ENCODE measurements at regions not wholly inside any gene's neighbourhood (a gene's known extent, or its start where the extent isn't known, plus 50 kb on each side); places are given as distances from the start of the nearest gene placed in this dataset.
"Not testable (repeated sequence)": the region's sequence is repeated elsewhere in the genome, so short reads cannot be mapped to it uniquely, and the experiment has no call there.

- not testable (repeated sequence) for H3K27ac ChIP-seq (ENCODE audit: insufficient read depth, low read length, poor library complexity, severe bottlenecking); H3K27ac Mint-ChIP-seq; H3K36me3 Mint-ChIP-seq; H3K27me3 Mint-ChIP-seq; H3K4me3 ChIP-seq (ENCODE audit: low read depth, low read length); H3K4me1 ChIP-seq (ENCODE audit: control insufficient read depth, insufficient read depth, low read length, poor library complexity, severe bottlenecking); H3K9me3 ChIP-seq (ENCODE audit: control insufficient read depth in 2 of 2, low read length in 2 of 2); H3K36me3 ChIP-seq (ENCODE audit: control insufficient read depth, insufficient read depth, low read length); H3K9me3 Mint-ChIP-seq; DNase-seq; ATAC-seq (ENCODE audit: low read depth in 2 of 2); H3K27me3 ChIP-seq (ENCODE audit: control insufficient read depth, insufficient read depth, low read length); H3K4me3 Mint-ChIP-seq
- peaks cover 0 to 16% (median 3%) of the 10 kb centered on the region in 4 donors for H3K4me1 Mint-ChIP-seq
These were observed 78.3 kb upstream of the EED start for GRCh38 chr11:86166287-86166686.

- H3K36me3 ChIP-seq (ENCODE audit: control insufficient read depth, insufficient read depth, low read length), result no peaks in the 10 kb centered on the region
- H3K4me3 ChIP-seq (ENCODE audit: low read depth, low read length), result no peak overlapping the region
- Mint-ChIP-seq H3K27me3 (peaks cover 5% of the 10 kb centered on the region), H3K4me1 (peaks cover 5 to 18% (median 11%) of the 10 kb centered on the region in 4 donors), H3K9me3 (no peaks in the 10 kb centered on the region), H3K4me3 (no peak overlapping the region), H3K27ac (peak overlapping the region in 1 of 3 donors; percentile 20), H3K36me3 (no peaks in the 10 kb centered on the region)
- H3K27me3 ChIP-seq (ENCODE audit: control insufficient read depth, insufficient read depth, low read length), result no peaks in the 10 kb centered on the region
- H3K4me1 ChIP-seq (ENCODE audit: control insufficient read depth, insufficient read depth, low read length, poor library complexity, severe bottlenecking), result peaks cover 10% of the 10 kb centered on the region
- no peak for ATAC-seq (ENCODE audit: low read depth in 2 of 2)
- H3K27ac ChIP-seq (ENCODE audit: insufficient read depth, low read length, poor library complexity, severe bottlenecking), result no peak overlapping the region
- peaks cover 0 to 2% of the 10 kb centered on the region in 2 experiments for H3K9me3 ChIP-seq (ENCODE audit: control insufficient read depth in 2 of 2, low read length in 2 of 2)
- DNase-seq, result no peak
These were observed 80.4 kb upstream of the EED start for GRCh38 chr11:86164106-86164505.

DNA sequence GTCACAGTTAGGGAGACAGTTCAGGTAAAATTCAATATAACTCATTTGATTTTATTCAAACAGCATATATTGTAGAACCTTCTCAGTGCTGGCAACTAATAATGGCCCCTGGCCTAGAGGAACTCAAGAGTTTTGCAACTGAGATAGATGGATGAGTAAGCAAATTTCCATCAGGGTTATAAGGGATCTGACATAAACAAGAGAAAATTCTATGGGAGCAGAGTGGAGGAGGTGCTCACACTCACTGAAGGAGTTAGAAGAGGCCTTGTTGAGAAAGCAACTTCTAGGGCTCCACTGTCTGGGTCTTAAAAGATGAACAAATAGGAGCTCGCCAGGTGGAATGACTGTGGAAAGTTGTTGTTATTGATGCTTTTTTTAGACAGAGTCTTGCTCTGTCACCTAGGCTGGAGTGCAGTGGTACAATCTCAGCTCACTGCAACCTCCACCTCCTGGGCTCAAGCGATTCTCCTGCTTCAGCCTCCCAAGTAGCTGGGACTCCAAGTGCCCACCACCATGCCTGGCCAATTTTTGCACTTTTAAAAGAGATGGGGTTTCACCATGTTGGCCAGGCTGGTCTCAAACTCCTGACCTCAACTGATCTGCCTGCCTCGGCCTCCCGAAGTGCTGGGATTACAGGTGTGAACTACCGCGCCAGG lies 81.2 kb upstream of the EED start:
- H3K36me3 Mint-ChIP-seq; H3K36me3 ChIP-seq (ENCODE audit: control insufficient read depth, insufficient read depth, low read length); H3K9me3 ChIP-seq (ENCODE audit: control insufficient read depth in 2 of 2, low read length in 2 of 2); H3K9me3 Mint-ChIP-seq; DNase-seq; H3K27me3 Mint-ChIP-seq; ATAC-seq (ENCODE audit: low read depth in 2 of 2); H3K4me3 Mint-ChIP-seq; H3K4me1 ChIP-seq (ENCODE audit: control insufficient read depth, insufficient read depth, low read length, poor library complexity, severe bottlenecking); H3K27me3 ChIP-seq (ENCODE audit: control insufficient read depth, insufficient read depth, low read length); H3K27ac ChIP-seq (ENCODE audit: insufficient read depth, low read length, poor library complexity, severe bottlenecking); H3K4me3 ChIP-seq (ENCODE audit: low read depth, low read length): not testable (repeated sequence)
- H3K4me1 Mint-ChIP-seq, result peaks cover 5 to 25% (median 16%) of the 10 kb centered on the region in 4 donors
- peak overlapping the region in 1 of 3 donors; percentile 20 for H3K27ac Mint-ChIP-seq

- H3K9me3 Mint-ChIP-seq, result peaks cover 0 to 2% (median 0%) of the 10 kb centered on the region in 7 donors
- peaks cover 10% of the 10 kb centered on the region for H3K4me1 ChIP-seq (ENCODE audit: control insufficient read depth, insufficient read depth, low read length, poor library complexity, severe bottlenecking)
- ATAC-seq (ENCODE audit: low read depth in 2 of 2) (no peak), DNase-seq (no peak)
- H3K4me3 ChIP-seq (ENCODE audit: low read depth, low read length), result no peak overlapping the region
- H3K27ac Mint-ChIP-seq, result no peak overlapping the region
- no peak overlapping the region for H3K4me3 Mint-ChIP-seq
- peaks cover 0 to 2% of the 10 kb centered on the region in 2 experiments for H3K9me3 ChIP-seq (ENCODE audit: control insufficient read depth in 2 of 2, low read length in 2 of 2)
- H3K36me3 ChIP-seq (ENCODE audit: control insufficient read depth, insufficient read depth, low read length), result no peaks in the 10 kb centered on the region
- no peaks in the 10 kb centered on the region for H3K27me3 ChIP-seq (ENCODE audit: control insufficient read depth, insufficient read depth, low read length)
- H3K27ac ChIP-seq (ENCODE audit: insufficient read depth, low read length, poor library complexity, severe bottlenecking), result no peak overlapping the region
- peaks cover 5 to 30% (median 20%) of the 10 kb centered on the region in 4 donors for H3K4me1 Mint-ChIP-seq
- H3K36me3 Mint-ChIP-seq, result no peaks in the 10 kb centered on the region
- H3K27me3 Mint-ChIP-seq, result peaks cover 5% of the 10 kb centered on the region
These were observed 82.3 kb upstream of the EED start for GRCh38 chr11:86162239-86162638.

- Mint-ChIP-seq H3K4me1 (peaks cover 5 to 30% (median 20%) of the 10 kb centered on the region in 4 donors), H3K27ac (peak overlapping the region in 1 of 3 donors; percentile 39), H3K4me3 (no peak overlapping the region), H3K36me3 (no peaks in the 10 kb centered on the region), H3K9me3 (peaks cover 0 to 2% (median 0%) of the 10 kb centered on the region in 7 donors), H3K27me3 (peaks cover 5% of the 10 kb centered on the region)
- H3K9me3 ChIP-seq (ENCODE audit: control insufficient read depth in 2 of 2, low read length in 2 of 2), result peaks cover 0 to 2% of the 10 kb centered on the region in 2 experiments
- DNase-seq, result no peak
- peaks cover 10% of the 10 kb centered on the region for H3K4me1 ChIP-seq (ENCODE audit: control insufficient read depth, insufficient read depth, low read length, poor library complexity, severe bottlenecking)
- H3K27ac ChIP-seq (ENCODE audit: insufficient read depth, low read length, poor library complexity, severe bottlenecking), result no peak overlapping the region
- H3K27me3 ChIP-seq (ENCODE audit: control insufficient read depth, insufficient read depth, low read length), result no peaks in the 10 kb centered on the region
- no peak for ATAC-seq (ENCODE audit: low read depth in 2 of 2)
- no peak overlapping the region for H3K4me3 ChIP-seq (ENCODE audit: low read depth, low read length)
- H3K36me3 ChIP-seq (ENCODE audit: control insufficient read depth, insufficient read depth, low read length), result no peaks in the 10 kb centered on the region
These were observed 82.7 kb upstream of the EED start for GRCh38 chr11:86161837-86162236.

DNA sequence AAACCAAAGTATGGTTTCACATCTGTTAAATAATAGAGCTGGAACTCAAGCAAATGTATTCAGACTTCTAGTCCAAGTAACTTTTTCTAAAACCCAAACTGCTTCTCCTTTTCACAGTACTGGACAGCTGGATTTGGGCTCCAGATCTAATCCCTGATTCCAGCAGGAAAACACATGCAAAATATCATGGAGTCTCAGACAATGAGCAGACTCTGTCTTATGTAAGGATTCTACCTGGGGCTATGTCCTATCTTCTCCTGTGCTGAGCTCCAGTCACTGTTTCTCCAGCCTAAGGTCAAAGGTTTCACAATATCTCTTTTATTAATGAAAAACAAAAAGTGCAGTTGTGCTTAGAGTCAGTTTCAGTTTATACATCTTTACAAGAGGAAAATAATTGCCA lies 83.2 kb upstream of the EED start:
- peaks cover 0 to 2% (median 0%) of the 10 kb centered on the region in 7 donors for H3K9me3 Mint-ChIP-seq
- peaks cover 0 to 2% of the 10 kb centered on the region in 2 experiments for H3K9me3 ChIP-seq (ENCODE audit: control insufficient read depth in 2 of 2, low read length in 2 of 2)
- no peaks in the 10 kb centered on the region for H3K36me3 ChIP-seq (ENCODE audit: control insufficient read depth, insufficient read depth, low read length)

GRCh38 chr11:86160541-86161149 lies 83.9 kb upstream of the EED start:
- no peaks in the 10 kb centered on the region for H3K36me3 Mint-ChIP-seq
- ATAC-seq (ENCODE audit: low read depth in 2 of 2), result peak; percentile 25 to 31

More for the DNA sequence above, 83.2 kb upstream of the EED start:
- H3K36me3 Mint-ChIP-seq, result no peaks in the 10 kb centered on the region
- Histone ChIP-seq H3K27me3 (ENCODE audit: control insufficient read depth, insufficient read depth, low read length) (no peaks in the 10 kb centered on the region), H3K27ac (ENCODE audit: insufficient read depth, low read length, poor library complexity, severe bottlenecking) (no peak overlapping the region), H3K4me3 (ENCODE audit: low read depth, low read length) (no peak overlapping the region), H3K4me1 (ENCODE audit: control insufficient read depth, insufficient read depth, low read length, poor library complexity, severe bottlenecking) (peaks cover 10% of the 10 kb centered on the region)
- H3K4me1 Mint-ChIP-seq, result peaks cover 5 to 30% (median 20%) of the 10 kb centered on the region in 4 donors
- DNase-seq, result no peak
- H3K27ac Mint-ChIP-seq, result no peak overlapping the region
- H3K4me3 Mint-ChIP-seq, result no peak overlapping the region
- H3K27me3 Mint-ChIP-seq, result peaks cover 5% of the 10 kb centered on the region
- ATAC-seq (ENCODE audit: low read depth in 2 of 2), result no peak

GRCh38 chr11:86159581-86159891 lies 85.0 kb upstream of the EED start:
- Histone ChIP-seq H3K27ac (ENCODE audit: insufficient read depth, low read length, poor library complexity, severe bottlenecking) (no peak overlapping the region), H3K36me3 (ENCODE audit: control insufficient read depth, insufficient read depth, low read length) (no peaks in the 10 kb centered on the region), H3K9me3 (ENCODE audit: control insufficient read depth in 2 of 2, low read length in 2 of 2) (no peaks in the 10 kb centered on the region), H3K4me3 (ENCODE audit: low read depth, low read length) (no peak overlapping the region), H3K27me3 (ENCODE audit: control insufficient read depth, insufficient read depth, low read length) (no peaks in the 10 kb centered on the region), H3K4me1 (ENCODE audit: control insufficient read depth, insufficient read depth, low read length, poor library complexity, severe bottlenecking) (peaks cover 10% of the 10 kb centered on the region)
- no peak overlapping the region for H3K27ac Mint-ChIP-seq
- DNase-seq, result no peak
- no peaks in the 10 kb centered on the region for H3K36me3 Mint-ChIP-seq
- peaks cover 4% of the 10 kb centered on the region for H3K27me3 Mint-ChIP-seq
- H3K4me1 Mint-ChIP-seq, result peaks cover 5 to 24% (median 17%) of the 10 kb centered on the region in 4 donors
- no peak for ATAC-seq (ENCODE audit: low read depth in 2 of 2)
- H3K9me3 Mint-ChIP-seq, result peaks cover 0 to 2% (median 0%) of the 10 kb centered on the region in 7 donors
- H3K4me3 Mint-ChIP-seq, result no peak overlapping the region

More at GRCh38 chr11:86160541-86161149, 83.9 kb upstream of the EED start:
- Histone ChIP-seq H3K27ac (ENCODE audit: insufficient read depth, low read length, poor library complexity, severe bottlenecking) (no peak overlapping the region), H3K4me3 (ENCODE audit: low read depth, low read length) (no peak overlapping the region), H3K9me3 (ENCODE audit: control insufficient read depth in 2 of 2, low read length in 2 of 2) (no peaks in the 10 kb centered on the region), H3K36me3 (ENCODE audit: control insufficient read depth, insufficient read depth, low read length) (no peaks in the 10 kb centered on the region), H3K4me1 (ENCODE audit: control insufficient read depth, insufficient read depth, low read length, poor library complexity, severe bottlenecking) (peaks cover 10% of the 10 kb centered on the region), H3K27me3 (ENCODE audit: control insufficient read depth, insufficient read depth, low read length) (no peaks in the 10 kb centered on the region)
- H3K4me3 Mint-ChIP-seq, result no peak overlapping the region
- H3K4me1 Mint-ChIP-seq, result peaks cover 5 to 27% (median 18%) of the 10 kb centered on the region in 4 donors
- peaks cover 0 to 2% (median 0%) of the 10 kb centered on the region in 7 donors for H3K9me3 Mint-ChIP-seq
- DNase-seq, result peak in 1 of 3 donors; percentile 57
- H3K27ac Mint-ChIP-seq, result peak overlapping the region in 2 of 3 donors; percentile 7 to 12
- H3K27me3 Mint-ChIP-seq, result peaks cover 5% of the 10 kb centered on the region

All from CD4-positive, CD25-positive, alpha-beta regulatory T cell (primary cell).